OCI-LY3 (cell line): ENCODE measurements at regions not wholly inside any gene's neighbourhood (a gene's known extent, or its start where the extent isn't known, plus 50 kb on each side); places are given as distances from the start of the nearest gene placed in this dataset.
"Not testable (repeated sequence)": the region's sequence is repeated elsewhere in the genome, so short reads cannot be mapped to it uniquely, and the experiment has no call there.

Experiments used
- CTCF ChIP-seq: fragments of 200-600, 300-600 bp; sonication (generic); IDR thresholded peaks from 2 replicates; pipeline ENCODE4 v1.5.1; 2014; ENCODE audit warnings: antibody characterized with exemption, low read length, low read depth
- EZH2phosphoT487 ChIP-seq: fragments of 200-600 bp; shearing (Covaris generic); IDR thresholded peaks from 2 replicates; pipeline ENCODE4 v1.6.1; 2018; ENCODE audit warnings: antibody characterized with exemption, mixed run types, low read depth

GRCh38 chr5:7305000-7305674 lies 90.8 kb upstream of the ADCY2 start:
- TF ChIP-seq CTCF, EZH2phosphoT487: not testable (repeated sequence)
